ENCODE measurements at regions not wholly inside any gene's neighbourhood (a gene's known extent, or its start where the extent isn't known, plus 50 kb on each side); places are given as distances from the start of the nearest gene placed in this dataset.

DNA sequence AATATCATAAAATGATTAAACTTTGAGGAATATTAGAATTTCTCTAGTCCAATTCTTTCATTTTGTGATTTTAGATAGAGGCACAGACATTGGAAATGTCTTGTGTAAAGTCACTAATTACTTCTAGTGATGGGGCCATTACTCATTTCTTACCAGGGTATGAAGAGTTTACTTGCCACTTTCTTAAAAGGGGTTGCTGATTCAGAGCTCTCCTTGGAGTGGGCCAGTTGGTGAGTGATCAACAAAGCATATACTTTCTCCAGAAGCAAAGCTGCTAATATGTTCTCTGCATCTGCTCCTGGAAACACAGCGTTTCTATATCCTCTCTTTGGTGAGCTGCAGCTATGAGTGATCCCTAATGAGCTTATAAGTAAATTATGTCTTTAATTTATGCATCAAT, 408.9 kb upstream of the LRATD1 start:
- no peak for TF ChIP-seq CTCF (IDR thresholded peaks at IDR 0.05)
- no peak for TF ChIP-seq POLR2AphosphoS5 (IDR thresholded peaks at IDR 0.05; ENCODE audit: low read depth, low read length)
- TF ChIP-seq TCF7L2 (IDR thresholded peaks at IDR 0.05; ENCODE audit: low read depth, low read length): no peak

Measured in Panc1 (cell line).